Mesendoderm (in vitro differentiated cells): ENCODE measurements at regions not wholly inside any gene's neighbourhood (a gene's known extent, or its start where the extent isn't known, plus 50 kb on each side); places are given as distances from the start of the nearest gene placed in this dataset.

Source experiments
- DNase-seq: peaks from one replicate; pipeline ENCODE4 v3.0.0; 2013
- H2AK5ac ChIP-seq: 2 replicates; pipeline ENCODE4 v1.6.1; 2013; ENCODE audit warnings: low read length, inconsistent platforms
- H2BK120ac ChIP-seq: 2 replicates; pipeline ENCODE4 v1.6.1; 2013; ENCODE audit warnings: low read depth, mild to moderate bottlenecking, low read length, moderate library complexity, mixed read lengths
- H2BK15ac ChIP-seq: replicated peaks from 2 replicates; pipeline ENCODE4 v1.6.1; 2013; ENCODE audit warnings: low read depth, mild to moderate bottlenecking, moderate library complexity
- H2BK5ac ChIP-seq: 2 replicates; pipeline ENCODE4 v1.6.1; 2013; ENCODE audit warnings: low read length, inconsistent platforms
- H3K18ac ChIP-seq: 2 replicates; pipeline ENCODE4 v1.6.1; 2013; ENCODE audit warnings: mild to moderate bottlenecking, low read length, mixed read lengths
- H3K23ac ChIP-seq: one replicate; pipeline ENCODE4 v1.6.1; 2013; ENCODE audit warnings: low read length
- H3K27ac ChIP-seq: 2 replicates; pipeline ENCODE4 v1.5.1; 2013; ENCODE audit warnings: low read depth, mild to moderate bottlenecking, inconsistent platforms, low read length, moderate library complexity
- H3K27me3 ChIP-seq: 2 replicates; pipeline ENCODE4 v1.6.1; 2013; ENCODE audit warnings: low read length, control low read depth, mild to moderate bottlenecking, inconsistent platforms; ENCODE audit not compliant: insufficient read depth, poor library complexity
- H3K36me3 ChIP-seq: 2 replicates; pipeline ENCODE4 v1.6.1; 2013; ENCODE audit warnings: low read length, inconsistent platforms; ENCODE audit not compliant: control insufficient read depth, insufficient read depth
- H3K4ac ChIP-seq: one replicate; pipeline ENCODE4 v1.6.1; 2013; ENCODE audit warnings: low read depth, mild to moderate bottlenecking, low read length, moderate library complexity
- H3K4me1 ChIP-seq: 2 replicates; pipeline ENCODE4 v1.6.1; 2013; ENCODE audit warnings: low read depth, low read length, inconsistent platforms; ENCODE audit not compliant: control insufficient read depth
- H3K4me2 ChIP-seq: 2 replicates; pipeline ENCODE4 v1.6.1; 2013; ENCODE audit warnings: low read length
- H3K4me3 ChIP-seq: 2 replicates; pipeline ENCODE4 v1.5.1; 2013; ENCODE audit warnings: mild to moderate bottlenecking, low read length
- H3K56ac ChIP-seq: one replicate; pipeline ENCODE4 v1.6.1; 2013; ENCODE audit warnings: low read length
- H3K79me1 ChIP-seq: 2 replicates; pipeline ENCODE4 v1.6.1; 2013; ENCODE audit warnings: low read length, inconsistent platforms
- H3K79me2 ChIP-seq: 2 replicates; pipeline ENCODE4 v1.6.1; 2013; ENCODE audit warnings: mild to moderate bottlenecking, low read length; ENCODE audit not compliant: control insufficient read depth, insufficient read depth
- H3K9ac ChIP-seq: 2 replicates; pipeline ENCODE4 v1.6.1; 2013; ENCODE audit warnings: low read length, inconsistent platforms
- H4K5ac ChIP-seq: one replicate; pipeline ENCODE4 v1.6.1; 2013; ENCODE audit warnings: low read length
- H4K8ac ChIP-seq: one replicate; pipeline ENCODE4 v1.6.1; 2013; ENCODE audit warnings: low read depth, mild to moderate bottlenecking, control low read depth, low read length, moderate library complexity
- WGBS: extraction: QIAGEN DNeasy Blood & Tissue Kit; methylation state at CpG from one replicate; pipeline ENCODE4 v1.1.7; 2013; ENCODE audit warnings: low lambda C conversion rate, missing lambda C conversion rate; ENCODE audit not compliant: insufficient coverage; ENCODE audit errors: extremely low coverage; 5-methylcytosine and 5-hydroxymethylcytosine counted together

DNA sequence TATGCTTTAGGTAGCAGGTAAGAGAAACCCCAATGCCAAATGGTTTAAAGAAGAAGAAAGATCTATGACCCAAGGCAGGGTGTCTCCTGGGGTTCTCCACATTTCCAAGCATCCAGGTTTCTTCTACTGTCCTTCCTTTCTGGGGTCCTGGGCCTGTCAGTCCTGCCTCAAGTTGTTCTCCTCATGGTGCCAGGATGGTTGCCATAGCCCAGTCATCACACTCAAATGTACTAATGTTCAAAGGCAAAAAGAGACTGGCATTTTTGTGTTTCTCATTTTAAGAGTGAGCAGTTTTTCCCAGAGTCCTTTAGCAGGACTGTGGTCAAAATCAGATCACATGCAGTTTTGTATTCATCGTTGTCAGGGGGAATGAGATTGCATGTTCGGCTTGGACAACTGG, 59.9 kb upstream of the BOD1 start:
- no peak overlapping the region for H4K8ac ChIP-seq
- H3K27me3 ChIP-seq = no peaks in the 10 kb centered on the region
- H2BK120ac ChIP-seq = no peak overlapping the region
- no peak overlapping the region for H3K23ac ChIP-seq
- H2BK15ac ChIP-seq = no peak overlapping the region
- H3K4me2 ChIP-seq = no peak overlapping the region
- H3K4me1 ChIP-seq = peaks cover 3% of the 10 kb centered on the region
- no peaks in the 10 kb centered on the region for H3K79me2 ChIP-seq
- H3K9ac ChIP-seq = no peak overlapping the region
- H3K27ac ChIP-seq = no peak overlapping the region
- H2BK5ac ChIP-seq = no peak overlapping the region
- DNase-seq = no peak
- H3K4me3 ChIP-seq = no peak overlapping the region
- no peak overlapping the region for H3K4ac ChIP-seq
- WGBS = no CpG with 5 or more reads among the region's 2 CpGs
- H3K56ac ChIP-seq = no peak overlapping the region
- H4K5ac ChIP-seq = no peak overlapping the region
- H3K36me3 ChIP-seq = no peaks in the 10 kb centered on the region
- no peak overlapping the region for H3K18ac ChIP-seq
- no peak overlapping the region for H2AK5ac ChIP-seq
- H3K79me1 ChIP-seq = no peaks in the 10 kb centered on the region

GRCh38 chr5:173677125-173677672, 60.7 kb upstream of the BOD1 start:
- WGBS = no CpG with 5 or more reads among the region's 2 CpGs
- Histone ChIP-seq H3K79me1 (no peaks in the 10 kb centered on the region), H3K27me3 (no peaks in the 10 kb centered on the region), H2BK120ac (no peak overlapping the region), H3K4me1 (peaks cover 3% of the 10 kb centered on the region), H2AK5ac (no peak overlapping the region), H3K79me2 (no peaks in the 10 kb centered on the region), H3K18ac (no peak overlapping the region), H3K4me2 (no peak overlapping the region), H4K8ac (no peak overlapping the region), H3K23ac (no peak overlapping the region), H2BK5ac (no peak overlapping the region), H3K27ac (no peak overlapping the region), H3K4ac (no peak overlapping the region), H3K9ac (no peak overlapping the region), H3K4me3 (no peak overlapping the region), H2BK15ac (no peak overlapping the region), H3K36me3 (no peaks in the 10 kb centered on the region), H4K5ac (no peak overlapping the region), H3K56ac (no peak overlapping the region)
- DNase-seq = no peak

GRCh38 chr5:173679909-173680630, 63.6 kb upstream of the BOD1 start:
- Histone ChIP-seq H3K79me2 (no peaks in the 10 kb centered on the region), H2AK5ac (no peak overlapping the region), H3K79me1 (no peaks in the 10 kb centered on the region), H3K36me3 (no peaks in the 10 kb centered on the region), H3K4me1 (no peaks in the 10 kb centered on the region), H3K56ac (no peak overlapping the region), H3K4me3 (no peak overlapping the region), H2BK5ac (no peak overlapping the region), H4K5ac (no peak overlapping the region), H3K23ac (no peak overlapping the region), H2BK15ac (no peak overlapping the region), H3K18ac (no peak overlapping the region), H3K4me2 (no peak overlapping the region), H4K8ac (no peak overlapping the region), H3K9ac (no peak overlapping the region), H3K27me3 (no peaks in the 10 kb centered on the region), H3K27ac (no peak overlapping the region), H2BK120ac (no peak overlapping the region), H3K4ac (no peak overlapping the region)
- WGBS = no CpG with 5 or more reads among the region's 6 CpGs
- DNase-seq = no peak

- Histone ChIP-seq H3K27ac (no peak overlapping the region), H3K9ac (no peak overlapping the region), H3K36me3 (no peaks in the 10 kb centered on the region), H3K4me1 (no peaks in the 10 kb centered on the region), H3K4me3 (no peak overlapping the region), H2BK5ac (no peak overlapping the region), H2BK15ac (no peak overlapping the region), H3K23ac (no peak overlapping the region), H4K8ac (no peak overlapping the region), H3K27me3 (no peaks in the 10 kb centered on the region), H2AK5ac (no peak overlapping the region), H4K5ac (no peak overlapping the region), H3K79me1 (no peaks in the 10 kb centered on the region), H3K4me2 (no peak overlapping the region), H3K4ac (no peak overlapping the region), H3K56ac (no peak overlapping the region), H3K18ac (no peak overlapping the region), H3K79me2 (no peaks in the 10 kb centered on the region), H2BK120ac (no peak overlapping the region)
- WGBS = no CpG with 5 or more reads among the region's 6 CpGs
- no peak for DNase-seq
These were observed 64.3 kb upstream of the BOD1 start for GRCh38 chr5:173680660-173681242.

GRCh38 chr5:173682313-173682712, 65.9 kb upstream of the BOD1 start:
- H4K5ac ChIP-seq = no peak overlapping the region
- H3K18ac ChIP-seq = no peak overlapping the region
- H3K9ac ChIP-seq = no peak overlapping the region
- no peak overlapping the region for H2BK120ac ChIP-seq
- no peak overlapping the region for H3K4me2 ChIP-seq
- no peaks in the 10 kb centered on the region for H3K4me1 ChIP-seq
- no peak overlapping the region for H3K23ac ChIP-seq
- H4K8ac ChIP-seq = no peak overlapping the region
- no peak overlapping the region for H2BK5ac ChIP-seq
- no peak overlapping the region for H3K4ac ChIP-seq
- H3K36me3 ChIP-seq = no peaks in the 10 kb centered on the region
- no peak overlapping the region for H3K56ac ChIP-seq
- no peaks in the 10 kb centered on the region for H3K79me1 ChIP-seq
- no peaks in the 10 kb centered on the region for H3K27me3 ChIP-seq
- no peaks in the 10 kb centered on the region for H3K79me2 ChIP-seq
- DNase-seq = no peak
- H3K4me3 ChIP-seq = no peak overlapping the region
- H2BK15ac ChIP-seq = no peak overlapping the region
- H3K27ac ChIP-seq = no peak overlapping the region
- WGBS = no CpG with 5 or more reads among the region's 2 CpGs
- no peak overlapping the region for H2AK5ac ChIP-seq
